SU-DHL-6 (cell line): ENCODE measurements at regions not wholly inside any gene's neighbourhood (a gene's known extent, or its start where the extent isn't known, plus 50 kb on each side); places are given as distances from the start of the nearest gene placed in this dataset.
A peak's percentile ranks its signal among the peaks of the same experiment; 100 is the strongest.

Experiments used
- H2AFZ ChIP-seq: fragments of 200-600 bp; sonication (generic); 2 replicates; pipeline ENCODE4 v1.6.1; 2014; ENCODE audit warnings: low read depth, mild to moderate bottlenecking, moderate library complexity, mixed read lengths, antibody characterized with exemption, low read length; ENCODE audit not compliant: severe bottlenecking
- H3F3A ChIP-seq: fragments of 200-600 bp; shearing (Covaris generic); 2 replicates; pipeline ENCODE4 v1.6.0; 2016; ENCODE audit warnings: antibody characterized with exemption, mild to moderate bottlenecking; ENCODE audit not compliant: insufficient read depth
- H3K27ac ChIP-seq: fragments of 200-600 bp; sonication (generic); 2 replicates; pipeline ENCODE4 v1.5.1; 2016; ENCODE audit warnings: low read depth, mild to moderate bottlenecking, low read length, moderate library complexity, mixed read lengths
- H3K27me3 ChIP-seq: fragments of 200-600 bp; sonication (generic), shearing (Covaris generic); 2 replicates; pipeline ENCODE4 v1.6.0; 2014; ENCODE audit warnings: mild to moderate bottlenecking, low read length
- H3K36me3 ChIP-seq: fragments of 200-600 bp; sonication (generic); 2 replicates; pipeline ENCODE4 v1.6.1; 2014; ENCODE audit warnings: mild to moderate bottlenecking, low read length, mixed read lengths
- H3K4me2 ChIP-seq: fragments of 300-600, 200-600 bp; shearing (Covaris generic), sonication (generic); 2 replicates; pipeline ENCODE4 v1.6.0; 2014; ENCODE audit warnings: low read length, low read depth, mild to moderate bottlenecking; ENCODE audit not compliant: poor library complexity, severe bottlenecking
- H3K4me3 ChIP-seq: fragments of 200-600 bp; sonication (generic); 2 replicates; pipeline ENCODE4 v1.5.1; 2014; ENCODE audit warnings: antibody characterized with exemption, low read length, mild to moderate bottlenecking, mixed read lengths; ENCODE audit not compliant: insufficient read depth, poor library complexity, severe bottlenecking
- H3K79me2 ChIP-seq: fragments of 200-600 bp; sonication (generic); 2 replicates; pipeline ENCODE4 v1.6.1; 2014; ENCODE audit warnings: mild to moderate bottlenecking, low read length, moderate library complexity; ENCODE audit not compliant: insufficient read depth
- H3K9ac ChIP-seq: fragments of 200-600 bp; sonication (generic); 2 replicates; pipeline ENCODE4 v1.7.0; 2014; ENCODE audit warnings: mild to moderate bottlenecking, low read length
- H3K9me2 ChIP-seq: fragments of 200-600 bp; sonication (generic); replicated peaks from 2 replicates; pipeline ENCODE4 v1.6.1; 2014; ENCODE audit warnings: low read length; ENCODE audit not compliant: insufficient read depth
- H3K9me3 ChIP-seq: fragments of 200-600 bp; sonication (generic); 2 replicates; pipeline ENCODE4 v1.6.1; 2014; ENCODE audit warnings: low read length, mixed read lengths; ENCODE audit not compliant: insufficient read depth
- H4K20me1 ChIP-seq: fragments of 200-600 bp; sonication (generic); 2 replicates; pipeline ENCODE4 v1.6.1; 2014; ENCODE audit warnings: low read depth, mild to moderate bottlenecking, antibody characterized with exemption, low read length, moderate library complexity, mixed read lengths
- CTCF ChIP-seq: fragments of 200-600 bp; sonication (generic); IDR thresholded peaks from one replicate; pipeline ENCODE4 v1.5.1; 2017; ENCODE audit warnings: antibody characterized with exemption, mild to moderate bottlenecking, low read length, moderate library complexity; ENCODE audit not compliant: insufficient read depth, poor library complexity, severe bottlenecking
- EZH2phosphoT487 ChIP-seq: fragments of 200-600 bp; sonication (generic), shearing (Covaris generic); conservative IDR thresholded peaks from 2 replicates; pipeline ENCODE4 v1.6.1; 2018; ENCODE audit warnings: mild to moderate bottlenecking, antibody characterized with exemption, low read length, moderate library complexity, mixed read lengths

DNA sequence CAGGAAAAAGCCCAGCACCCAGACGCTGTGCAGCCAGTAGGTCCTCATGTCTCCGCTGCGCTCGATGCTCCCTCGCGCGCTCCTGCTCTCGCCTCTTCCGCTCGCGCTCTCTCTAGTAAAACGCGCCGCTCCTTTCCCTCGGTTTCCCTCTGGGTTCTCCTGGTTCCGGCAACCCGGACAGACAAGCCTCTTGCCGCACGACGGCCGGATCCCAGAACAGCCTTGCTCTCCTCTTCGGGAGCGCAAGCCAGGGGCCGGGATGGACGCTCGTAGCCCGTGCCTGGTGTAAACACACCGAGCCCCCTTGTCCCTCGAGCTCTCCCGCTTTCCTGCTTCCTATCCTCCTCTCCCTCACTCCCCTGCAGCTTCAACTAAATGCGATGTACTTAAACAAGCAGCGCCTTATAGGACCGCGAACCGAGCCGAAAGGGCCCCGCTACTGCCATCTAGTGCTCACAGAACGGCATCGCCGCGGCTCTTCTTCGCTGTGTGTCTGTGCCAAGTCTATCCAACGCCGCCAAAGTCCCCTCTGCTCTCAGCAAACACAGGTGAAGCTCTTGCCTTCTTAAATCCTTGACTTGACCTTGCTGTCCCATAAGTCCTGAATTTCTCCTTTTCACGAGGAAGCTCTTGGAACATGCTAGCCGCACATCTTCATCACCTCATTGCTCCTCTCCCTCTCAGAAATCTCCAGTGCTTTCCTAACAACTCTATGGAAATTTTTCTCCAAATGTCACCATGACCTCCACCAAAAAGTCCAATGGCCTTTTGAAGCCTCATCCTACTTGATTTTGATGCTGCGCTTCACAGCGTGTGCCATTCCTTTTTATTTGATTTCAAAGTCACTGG, 1037.2 kb downstream of the IGSF11 start:
- no peaks in the 10 kb centered on the region for H4K20me1 ChIP-seq
- H3K4me3 ChIP-seq, result no peak overlapping the region
- H3K9me3 ChIP-seq, result no peaks in the 10 kb centered on the region
- no peaks in the 10 kb centered on the region for H3K27me3 ChIP-seq
- no peaks in the 10 kb centered on the region for H3F3A ChIP-seq
- H3K4me2 ChIP-seq, result no peak overlapping the region
- no peak overlapping the region for H2AFZ ChIP-seq
- H3K79me2 ChIP-seq, result no peaks in the 10 kb centered on the region
- no peaks in the 10 kb centered on the region for H3K36me3 ChIP-seq
- no peaks in the 10 kb centered on the region for H3K9me2 ChIP-seq
- TF ChIP-seq EZH2phosphoT487 (no peak), CTCF (peak; percentile 22)
- no peak overlapping the region for H3K27ac ChIP-seq
- H3K9ac ChIP-seq, result no peak overlapping the region

- no peaks in the 10 kb centered on the region for H3K27me3 ChIP-seq
- no peaks in the 10 kb centered on the region for H3F3A ChIP-seq
- H3K9ac ChIP-seq, result no peak overlapping the region
- H4K20me1 ChIP-seq, result no peaks in the 10 kb centered on the region
- TF ChIP-seq EZH2phosphoT487 (no peak), CTCF (no peak)
- no peak overlapping the region for H3K27ac ChIP-seq
- H3K79me2 ChIP-seq, result no peaks in the 10 kb centered on the region
- no peaks in the 10 kb centered on the region for H3K9me3 ChIP-seq
- no peaks in the 10 kb centered on the region for H3K9me2 ChIP-seq
- no peak overlapping the region for H3K4me3 ChIP-seq
- no peak overlapping the region for H3K4me2 ChIP-seq
- no peaks in the 10 kb centered on the region for H3K36me3 ChIP-seq
- no peak overlapping the region for H2AFZ ChIP-seq
These were observed 1036.6 kb downstream of the IGSF11 start for GRCh38 chr3:117998071-117998470.

DNA sequence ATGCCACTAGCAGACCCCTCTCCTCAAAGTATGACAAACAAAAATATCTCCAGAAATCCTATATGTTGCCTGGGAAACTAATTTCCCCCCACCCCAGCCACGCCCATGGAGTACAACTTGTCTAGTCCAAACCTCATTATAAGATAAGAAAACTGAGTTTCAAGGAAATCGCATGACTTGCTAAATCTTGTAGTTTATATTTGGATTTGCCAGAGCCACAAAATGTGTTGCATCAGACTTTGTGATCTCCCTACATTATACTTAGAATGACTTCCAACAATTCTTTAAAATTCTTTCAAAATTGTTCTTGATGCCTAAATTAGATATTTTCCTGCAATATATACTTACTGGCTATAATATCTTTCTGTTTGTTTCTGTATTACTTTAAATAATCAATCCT, 1034.4 kb downstream of the IGSF11 start:
- Histone ChIP-seq H3K36me3 (no peaks in the 10 kb centered on the region), H3K4me2 (no peak overlapping the region), H3F3A (no peaks in the 10 kb centered on the region), H3K27me3 (no peaks in the 10 kb centered on the region), H3K9me2 (no peaks in the 10 kb centered on the region), H3K9me3 (no peaks in the 10 kb centered on the region), H3K27ac (no peak overlapping the region), H3K9ac (no peak overlapping the region), H3K79me2 (no peaks in the 10 kb centered on the region), H3K4me3 (no peak overlapping the region), H4K20me1 (no peaks in the 10 kb centered on the region), H2AFZ (no peak overlapping the region)
- no peak for TF ChIP-seq CTCF
- TF ChIP-seq EZH2phosphoT487, result no peak
